IMR-90 (cell line): ENCODE measurements at regions not wholly inside any gene's neighbourhood (a gene's known extent, or its start where the extent isn't known, plus 50 kb on each side); places are given as distances from the start of the nearest gene placed in this dataset.

ENCODE experiments used
- ATAC-seq: fragments of 200-7000 bp; cut with Tn5 transposase; 2 replicates; pipeline ENCODE4 v1.9.1; 2020; ENCODE audit warnings: low read depth, mild to moderate bottlenecking, moderate library complexity
- BruUV-seq: library from RNA; stranded (reverse); fragments of 400-500 nt; replicated peaks from 2 replicates; lab custom pipeline; 2021; lab: Mats Ljungman, UMichigan
- CTCF ChIA-PET: fragments of 300-600 bp; formaldehyde crosslinking; extraction: SDS; loops from one replicate; lab custom pipeline; 2021; ENCODE audit warnings: antibody characterized with exemption; lab: Yijun Ruan, JAX
- POLR2A ChIA-PET: fragments of 300-600 bp; sonication (Branson Sonifier 250); formaldehyde crosslinking; loops from one replicate; lab custom pipeline; 2022; ENCODE audit warnings: antibody characterized with exemption; ENCODE audit not compliant: unreplicated experiment; lab: Charles Lee
- DNase-seq: peaks from one replicate; pipeline ENCODE4 v3.0.0; 2013
- H2AFZ ChIP-seq: replicated peaks from 2 replicates; pipeline ENCODE3; 2013; ENCODE audit warnings: low read length, mild to moderate bottlenecking; ENCODE audit not compliant: poor library complexity
- H2AK5ac ChIP-seq: 2 replicates; pipeline ENCODE4 v1.6.1; 2013; ENCODE audit warnings: low read depth, low read length, inconsistent platforms
- H2AK9ac ChIP-seq: replicated peaks from 2 replicates; pipeline ENCODE3; 2013; ENCODE audit warnings: mild to moderate bottlenecking, low read depth, low read length, moderate library complexity; ENCODE audit not compliant: poor library complexity
- H2BK120ac ChIP-seq: 2 replicates; pipeline ENCODE4 v1.6.1; 2013; ENCODE audit warnings: low read depth, low read length, inconsistent platforms
- H2BK15ac ChIP-seq: 3 replicates; pipeline ENCODE4 v1.6.1; 2013; ENCODE audit warnings: low read depth, low read length, inconsistent platforms
- H2BK20ac ChIP-seq: 2 replicates; pipeline ENCODE4 v1.6.1; 2013; ENCODE audit warnings: low read depth, mild to moderate bottlenecking, inconsistent platforms, low read length, moderate library complexity
- H2BK5ac ChIP-seq: 2 replicates; pipeline ENCODE4 v1.6.1; 2013; ENCODE audit warnings: mild to moderate bottlenecking, low read depth, low read length, inconsistent platforms; ENCODE audit not compliant: poor library complexity, severe bottlenecking
- H3K14ac ChIP-seq: replicated peaks from 2 replicates; pipeline ENCODE4 v1.6.1; 2013; ENCODE audit warnings: low read depth, low read length, inconsistent platforms
- H3K18ac ChIP-seq: 2 replicates; pipeline ENCODE4 v1.6.1; 2013; ENCODE audit warnings: low read depth, low read length, control low read depth
- H3K23ac ChIP-seq: 2 replicates; pipeline ENCODE4 v1.6.1; 2013; ENCODE audit warnings: low read depth, low read length, inconsistent platforms
- H3K27ac ChIP-seq: 2 replicates; pipeline ENCODE4 v1.5.1; 2013; ENCODE audit warnings: mild to moderate bottlenecking, control low read depth, low read length; ENCODE audit not compliant: insufficient read depth
- H3K27me3 ChIP-seq: 2 replicates; pipeline ENCODE4 v1.6.1; 2013; ENCODE audit warnings: low read length; ENCODE audit not compliant: control insufficient read depth, insufficient read depth
- H3K36me3 ChIP-seq: 2 replicates; pipeline ENCODE4 v1.6.1; 2013; ENCODE audit warnings: low read length, mixed read lengths; ENCODE audit not compliant: control insufficient read depth, insufficient read depth
- H3K4ac ChIP-seq: 2 replicates; pipeline ENCODE4 v1.6.1; 2013; ENCODE audit warnings: low read depth, low read length, inconsistent platforms
- H3K4me1 ChIP-seq: 2 replicates; pipeline ENCODE4 v1.6.1; 2013; ENCODE audit warnings: low read length, mixed read lengths; ENCODE audit not compliant: control insufficient read depth, insufficient read depth
- H3K4me2 ChIP-seq: 2 replicates; pipeline ENCODE4 v1.6.1; 2013; ENCODE audit warnings: low read depth, mild to moderate bottlenecking, control low read depth, low read length, moderate library complexity
- H3K4me3 ChIP-seq: 2 replicates; pipeline ENCODE4 v1.5.1; 2013; ENCODE audit warnings: low read depth, mild to moderate bottlenecking, control low read depth, low read length, moderate library complexity; ENCODE audit not compliant: insufficient read depth
- H3K56ac ChIP-seq: 2 replicates; pipeline ENCODE4 v1.6.1; 2013; ENCODE audit warnings: low read length, inconsistent platforms; ENCODE audit not compliant: insufficient read depth; ENCODE audit errors: extremely low read depth
- H3K79me1 ChIP-seq, 2 experiments: 2 replicates each; pipeline ENCODE4 v1.6.1; 2013; ENCODE audit warnings: low read length in 2 of 2, inconsistent platforms in 1 of 2, low read depth in 1 of 2
- H3K9ac ChIP-seq: 2 replicates; pipeline ENCODE4 v1.6.1; 2013; ENCODE audit warnings: low read depth, low read length, control low read depth
- H3K9me1 ChIP-seq: 2 replicates; pipeline ENCODE4 v1.6.1; 2013; ENCODE audit warnings: low read length, inconsistent platforms; ENCODE audit not compliant: insufficient read depth
- H3K9me3 ChIP-seq: 2 replicates; pipeline ENCODE4 v1.6.1; 2013; ENCODE audit warnings: low read length; ENCODE audit not compliant: control insufficient read depth, insufficient read depth
- H4K20me1 ChIP-seq: 2 replicates; pipeline ENCODE4 v1.6.1; 2013; ENCODE audit warnings: low read length, inconsistent platforms; ENCODE audit not compliant: insufficient read depth
- H4K5ac ChIP-seq: 2 replicates; pipeline ENCODE4 v1.6.1; 2013; ENCODE audit warnings: mild to moderate bottlenecking, low read depth, low read length, control low read depth
- H4K8ac ChIP-seq, 2 experiments: 2 replicates each; pipeline ENCODE4 v1.6.1; 2013; ENCODE audit warnings: low read depth in 2 of 2, low read length in 2 of 2, control low read depth in 1 of 2, inconsistent platforms in 1 of 2
- H4K91ac ChIP-seq: 2 replicates; pipeline ENCODE4 v1.6.1; 2013; ENCODE audit warnings: low read depth, low read length, inconsistent platforms; ENCODE audit not compliant: insufficient read depth
- CHD1 ChIP-seq: IDR thresholded peaks from 2 replicates; pipeline ENCODE4 v1.6.1; 2012; ENCODE audit warnings: low read depth, low read length, improper control_type of control experiment
- MXI1 ChIP-seq: IDR thresholded peaks from 2 replicates; pipeline ENCODE4 v1.6.1; 2012; ENCODE audit warnings: low read depth, mild to moderate bottlenecking, low read length, moderate library complexity, borderline replicate concordance
- WGBS, 2 experiments: methylation state at CpG; one replicate each; pipeline versions ENCODE4 v1.1.5 to v1.1.7; 2013; ENCODE audit warnings: missing lambda C conversion rate in 2 of 2; ENCODE audit not compliant: insufficient read length in 1 of 2; ENCODE audit errors: extremely low coverage in 2 of 2; 5-methylcytosine and 5-hydroxymethylcytosine counted together
- dilution Hi-C: fragments of 300-500 bp; cut with HindIII; formaldehyde crosslinking; loops from one replicate; pipeline ENCODE4 v1.14.3; 2018; ENCODE audit warnings: low sequenced_read_pairs; ENCODE audit not compliant: unreplicated experiment
- in situ Hi-C: fragments of 300-500 bp; cut with MboI; formaldehyde crosslinking; loops from 3 replicates; pipeline ENCODE4 v1.14.3; 2019; ENCODE audit warnings: low sequenced_read_pairs, inconsistent platforms, mixed read lengths
- intact Hi-C: fragments of 100-400 bp; cut with micrococcal nuclease; formaldehyde crosslinking; loops from 2 replicates; pipeline ENCODE4 v1.10.0; 2022

GRCh38 chr2:76170009-76170384 lies 459.3 kb upstream of the GCFC2 start:
- no peak overlapping the region for H2BK20ac ChIP-seq
- no peak overlapping the region for H2BK5ac ChIP-seq
- no peaks in the 10 kb centered on the region for H3K9me3 ChIP-seq
- no TSS peak for BruUV-seq
- H3K4me1 ChIP-seq, result no peaks in the 10 kb centered on the region
- no peak overlapping the region for H4K91ac ChIP-seq
- WGBS, 2 experiments, result no CpG with 5 or more reads among the region's 1 CpG
- H4K5ac ChIP-seq, result no peak overlapping the region
- no peak overlapping the region for H3K56ac ChIP-seq
- no peaks in the 10 kb centered on the region for H3K79me1 ChIP-seq
- H3K14ac ChIP-seq, result no peak overlapping the region
- no peak overlapping the region for H3K4me2 ChIP-seq
- no peak overlapping the region for H2AK9ac ChIP-seq
- in situ Hi-C loops (no loop called here), intact Hi-C loops (no loop called here), dilution Hi-C loops (no loop called here)
- H3K4me3 ChIP-seq, result no peak overlapping the region
- no peak overlapping the region for H2AK5ac ChIP-seq
- no peak overlapping the region for H3K27ac ChIP-seq
- no peak overlapping the region for H2BK120ac ChIP-seq
- H4K8ac ChIP-seq, result no peak overlapping the region
- TF ChIP-seq MXI1 (no peak), CHD1 (no peak)
- no peak overlapping the region for H3K23ac ChIP-seq
- no peaks in the 10 kb centered on the region for H3K27me3 ChIP-seq
- no peak overlapping the region for H3K4ac ChIP-seq
- H3K9me1 ChIP-seq, result no peaks in the 10 kb centered on the region
- CTCF ChIA-PET, result no interaction called here
- ATAC-seq (no peak), DNase-seq (no peak)
- H3K36me3 ChIP-seq, result no peaks in the 10 kb centered on the region
- no peak overlapping the region for H3K18ac ChIP-seq
- H3K9ac ChIP-seq, result no peak overlapping the region
- no peak overlapping the region for H2AFZ ChIP-seq
- H4K20me1 ChIP-seq, result no peaks in the 10 kb centered on the region
- H2BK15ac ChIP-seq, result no peak overlapping the region
- POLR2A ChIA-PET, result no interaction called here
